ENCODE measurements at regions not wholly inside any gene's neighbourhood (a gene's known extent, or its start where the extent isn't known, plus 50 kb on each side); places are given as distances from the start of the nearest gene placed in this dataset.
A peak's percentile ranks its signal among the peaks of the same experiment; 100 is the strongest.
"Not testable (repeated sequence)": the region's sequence is repeated elsewhere in the genome, so short reads cannot be mapped to it uniquely, and the experiment has no call there.

GRCh38 chr14:58907803-58908202, 270.0 kb downstream of the DACT1 start:
- DNase-seq = no peak

DNA sequence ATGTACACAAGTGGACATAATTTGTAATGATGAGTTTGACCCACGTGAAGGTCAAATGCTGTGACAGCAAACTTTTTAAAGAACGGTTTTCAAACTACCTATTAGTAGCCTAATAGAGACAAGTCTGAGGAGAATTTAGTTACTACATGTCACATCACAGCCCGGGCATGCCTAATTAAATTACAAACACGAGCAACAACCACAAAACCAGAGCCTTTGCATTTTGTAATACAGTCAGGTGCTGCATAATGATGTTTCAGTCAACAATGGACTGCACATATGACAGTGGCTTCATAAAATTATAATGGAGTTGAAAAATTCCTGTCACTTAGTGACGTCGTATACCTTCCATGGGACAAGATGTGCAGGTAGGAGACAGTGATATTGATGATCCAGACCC, 274.5 kb downstream of the DACT1 start:
- DNase-seq = no peak

- DNase-seq = no peak
Measured at GRCh38 chr14:58912799-58913432, 275.2 kb downstream of the DACT1 start.

- DNase-seq = peak; percentile 54
Measured at GRCh38 chr14:58914279-58914855, 274.1 kb upstream of the DAAM1 start.

DNA sequence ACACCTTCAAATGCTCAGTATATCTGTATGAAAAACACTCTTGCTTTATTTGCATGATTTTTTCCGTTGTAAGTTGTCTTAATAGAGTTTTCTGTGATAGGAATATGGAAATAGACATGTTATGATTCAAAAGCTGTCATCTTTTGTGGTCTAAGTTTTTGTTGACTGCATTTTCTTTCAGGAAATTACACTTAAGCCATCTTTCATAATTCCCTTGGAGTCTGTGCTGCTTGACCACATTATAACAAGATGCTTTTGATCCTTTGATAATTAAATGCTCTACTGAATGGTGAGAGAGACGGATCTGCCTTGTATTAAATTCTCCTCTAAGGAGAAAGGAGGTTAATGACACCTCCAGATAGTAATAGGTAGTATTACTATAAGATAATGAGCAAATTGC, 272.8 kb upstream of the DAAM1 start:
- DNase-seq = no peak

DNA sequence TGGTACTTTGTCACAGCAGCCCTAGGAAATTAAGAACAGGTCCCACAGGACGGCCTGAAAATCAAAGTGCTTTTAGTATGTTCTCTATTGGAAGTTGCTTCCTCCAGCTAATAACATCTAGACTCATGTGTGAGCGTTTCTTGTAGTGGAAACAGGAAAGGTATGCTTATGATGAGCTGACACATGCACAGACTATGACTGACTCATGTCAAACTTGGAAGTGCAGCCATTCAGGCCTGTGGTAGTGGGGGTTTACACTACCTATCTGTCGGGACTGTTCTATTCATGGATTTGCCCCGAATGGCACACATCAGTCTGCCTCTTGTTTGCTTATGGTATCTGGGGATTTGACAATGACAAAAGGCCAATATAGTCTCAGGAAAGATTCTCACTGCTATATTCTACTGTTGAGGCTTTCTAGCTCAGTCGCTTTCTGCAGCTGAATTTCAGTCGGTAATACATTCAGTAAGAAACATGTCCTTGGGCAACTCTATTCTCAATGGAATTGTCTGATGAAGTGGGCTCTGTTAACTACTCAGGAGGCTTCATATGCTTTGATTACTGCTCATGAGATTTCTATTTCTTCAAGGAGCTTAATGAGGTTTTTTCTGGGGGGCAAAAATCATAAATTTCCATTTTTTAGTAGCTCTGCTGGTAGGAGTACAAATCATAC, 270.3 kb upstream of the DAAM1 start:
- no peak for DNase-seq

- DNase-seq = peak; percentile 33
Measured at GRCh38 chr14:58919217-58919616, 269.2 kb upstream of the DAAM1 start.

- no peak for DNase-seq
Measured at GRCh38 chr14:58920230-58920629, 268.2 kb upstream of the DAAM1 start.

DNA sequence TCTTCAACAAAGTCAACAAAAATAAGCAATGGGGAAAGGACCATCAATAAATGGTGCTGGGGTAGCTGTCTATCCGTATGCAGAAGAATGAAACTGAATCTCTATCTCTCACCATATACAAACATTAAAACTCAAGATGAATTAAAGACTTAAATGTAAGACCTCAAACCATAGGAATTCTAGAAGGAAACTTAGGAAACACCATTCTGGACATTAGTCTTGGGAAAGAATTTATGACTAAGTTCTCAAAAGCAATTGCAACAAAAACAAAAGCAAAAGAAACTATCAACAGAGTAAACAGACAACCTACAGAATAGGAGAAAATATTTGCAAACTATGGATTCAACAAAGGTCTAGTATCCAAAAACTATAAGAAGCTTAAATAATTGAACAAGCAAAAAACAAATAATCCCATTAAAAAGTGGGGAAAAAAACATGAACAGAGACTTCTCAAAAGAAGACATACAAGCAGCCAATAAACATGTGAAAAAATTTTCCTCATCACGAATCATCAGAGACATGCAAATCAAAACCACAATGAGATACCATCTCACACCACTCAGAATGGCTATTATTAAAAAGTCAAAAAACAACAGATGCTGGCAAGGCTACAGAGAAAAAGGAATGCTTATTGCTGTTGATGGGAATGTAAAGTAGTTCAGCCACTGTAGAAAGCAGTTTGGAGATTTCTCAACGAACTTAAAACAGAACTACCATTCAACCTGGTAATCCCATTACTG, 266.1 kb upstream of the DAAM1 start:
- DNase-seq = not testable (repeated sequence)

DNA sequence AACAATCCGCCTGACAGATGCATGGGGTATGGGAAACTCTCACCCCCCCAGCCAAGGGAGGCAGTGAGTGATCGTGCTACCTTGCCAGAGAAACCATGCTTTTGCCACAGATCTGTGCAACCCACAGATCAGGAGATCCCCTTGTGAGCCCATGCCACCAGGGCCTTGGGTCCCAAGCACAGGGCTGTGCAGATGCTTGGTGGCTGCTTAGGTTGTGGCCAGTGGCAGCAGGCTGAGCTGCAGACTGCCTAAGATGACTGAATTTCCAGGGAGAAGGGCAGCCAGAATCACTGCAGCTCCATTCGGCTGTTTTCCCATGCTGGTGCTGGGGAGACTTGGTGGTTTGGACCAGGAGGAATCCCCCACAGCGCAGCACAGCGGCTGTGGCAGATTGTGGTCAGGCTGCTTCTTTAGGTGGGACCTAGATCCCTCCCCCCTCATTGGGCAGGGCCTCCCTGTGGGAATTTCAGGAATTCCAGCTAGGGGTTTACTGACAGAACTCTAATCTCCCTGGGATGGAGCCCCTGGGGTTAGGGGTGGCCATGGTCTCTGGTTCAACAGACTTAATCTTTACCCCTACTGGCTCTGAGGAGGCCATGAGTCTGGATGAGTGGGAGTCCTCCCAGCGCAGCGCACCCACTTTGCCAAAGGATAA, 264.6 kb upstream of the DAAM1 start:
- DNase-seq = no peak

GRCh38 chr14:58941629-58942028, 246.8 kb upstream of the DAAM1 start:
- no peak for DNase-seq

DNA sequence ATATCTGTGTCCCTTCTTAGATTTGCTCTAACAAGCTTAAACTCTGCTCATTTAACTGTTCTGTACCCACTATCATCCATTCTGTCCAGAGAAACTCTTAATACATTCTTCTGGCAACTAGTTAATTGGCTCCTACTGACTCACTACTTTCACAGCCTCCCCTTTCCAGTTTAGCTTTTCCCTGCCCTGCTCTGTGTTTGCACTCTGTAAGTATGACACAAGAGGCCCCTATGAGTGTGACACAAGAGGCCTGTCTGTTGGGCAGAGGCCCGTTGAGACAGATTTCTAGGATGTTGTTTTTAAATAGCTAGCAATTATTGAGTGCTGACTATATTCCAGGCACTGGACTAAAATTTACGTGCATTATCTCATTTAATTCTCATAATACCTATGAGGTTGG, 246.0 kb upstream of the DAAM1 start:
- no peak for DNase-seq

DNA sequence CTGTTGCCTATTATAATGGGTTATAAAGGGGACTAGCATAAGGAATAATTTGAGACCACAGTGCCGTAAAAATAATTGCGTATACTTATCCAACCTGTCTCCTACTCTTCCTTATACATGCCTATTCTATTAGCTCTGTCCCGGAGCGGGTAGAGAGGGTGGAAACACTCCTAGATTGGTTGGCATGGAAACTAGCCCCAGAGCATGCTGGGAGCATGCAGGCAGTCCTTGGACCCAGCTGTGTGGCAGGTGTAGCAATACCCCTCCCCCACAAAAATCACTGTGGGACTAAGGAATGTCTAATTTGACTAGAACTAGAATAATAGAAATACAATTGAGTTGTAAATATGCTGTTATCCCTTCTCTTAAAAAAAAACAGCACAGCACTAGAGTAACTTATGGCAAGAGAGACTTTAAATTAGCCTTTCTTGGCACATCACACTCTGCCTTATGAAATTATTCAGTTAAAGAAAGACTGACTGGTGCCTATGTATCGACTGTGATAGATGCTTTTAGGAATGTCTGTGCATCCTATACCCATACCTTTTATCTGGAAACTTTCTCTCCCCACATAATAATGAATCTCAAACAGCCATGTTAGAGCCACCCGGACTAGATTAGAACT, 244.0 kb upstream of the DAAM1 start:
- DNase-seq = peak; percentile 43

DNA sequence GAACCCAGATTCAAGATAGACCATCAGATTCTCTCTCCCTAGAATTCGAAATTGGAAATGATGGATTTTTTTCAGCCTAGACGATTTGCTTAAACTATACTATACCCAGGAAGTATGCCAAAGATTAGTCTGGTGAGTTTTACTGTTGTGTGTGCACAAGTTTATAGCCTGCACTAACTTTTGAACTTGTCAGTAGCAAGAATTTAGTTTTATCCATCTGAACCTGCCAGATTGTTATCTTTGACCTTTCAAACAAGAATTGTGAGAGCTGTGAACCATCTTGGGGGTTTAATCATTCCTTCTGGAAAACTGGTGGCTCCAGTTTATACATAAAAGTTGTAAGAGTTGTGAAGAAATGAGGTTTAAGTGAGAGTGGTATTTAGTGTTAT, 243.5 kb upstream of the DAAM1 start:
- DNase-seq = no peak

DNA sequence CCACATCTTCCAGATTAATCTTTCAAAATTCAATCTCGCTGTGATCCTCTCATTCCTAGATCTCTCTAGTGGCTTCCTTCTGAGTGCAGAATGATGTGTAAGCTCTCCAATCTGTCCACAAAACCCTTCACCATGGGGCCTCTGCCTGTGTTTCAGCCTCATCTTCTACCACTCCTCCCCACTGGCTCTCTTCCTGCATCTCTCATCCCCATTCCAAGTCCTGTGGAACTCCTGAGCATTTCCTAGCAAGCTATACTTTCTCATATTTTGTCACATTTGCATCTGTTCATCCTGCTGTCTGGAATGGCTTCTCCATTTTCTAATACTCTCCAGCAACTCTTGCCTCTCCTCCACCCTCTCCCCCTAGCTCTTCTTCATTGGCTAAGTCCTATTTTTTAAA, 242.0 kb upstream of the DAAM1 start:
- DNase-seq = no peak

DNA sequence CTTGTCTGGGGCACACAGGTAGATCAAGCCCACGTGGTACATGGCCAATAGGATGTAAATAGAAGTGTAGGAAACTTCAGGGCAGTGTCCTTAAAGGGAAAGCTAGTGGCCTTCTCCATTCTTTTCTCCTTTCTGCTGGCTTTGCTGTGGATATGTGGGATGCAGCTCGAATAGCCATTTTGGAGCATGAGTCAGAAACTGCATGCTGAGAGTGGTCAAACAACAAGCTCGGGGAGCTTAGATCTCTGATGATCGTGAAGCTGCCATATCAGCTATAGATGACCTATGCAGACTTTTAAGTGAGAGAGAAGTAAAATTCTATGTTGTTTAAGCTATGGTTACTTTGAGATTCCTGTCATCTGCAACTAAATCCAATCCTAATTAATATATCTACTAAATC, 241.3 kb upstream of the DAAM1 start:
- no peak for DNase-seq

- DNase-seq = no peak
Measured at GRCh38 chr14:58947814-58948445, 240.5 kb upstream of the DAAM1 start.

DNA sequence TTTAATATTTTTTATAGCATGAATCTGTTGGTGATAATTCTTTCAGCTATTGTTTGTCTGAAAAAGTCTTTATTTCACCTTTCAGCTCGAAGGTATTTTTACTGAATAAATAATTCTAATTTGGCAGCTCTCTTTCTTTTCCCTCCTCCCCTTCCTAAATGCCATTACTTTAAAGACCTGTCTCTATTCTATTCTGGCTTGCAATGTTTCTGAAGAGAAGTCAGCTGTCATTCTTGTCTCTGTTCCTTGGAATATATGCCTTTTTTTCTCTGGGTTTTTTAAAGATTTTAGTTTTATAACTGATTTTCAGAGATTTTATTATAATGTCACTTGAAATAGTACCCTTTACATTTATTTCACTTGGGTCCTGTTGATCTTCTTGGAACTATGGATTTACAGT, 237.9 kb upstream of the DAAM1 start:
- DNase-seq = no peak

- no peak for DNase-seq
Measured at GRCh38 chr14:58951143-58951542, 237.3 kb upstream of the DAAM1 start.

GRCh38 chr14:58954052-58954451, 234.4 kb upstream of the DAAM1 start:
- no peak for DNase-seq

- DNase-seq = no peak
Measured at GRCh38 chr14:58954901-58955861, 233.3 kb upstream of the DAAM1 start.

Measured in retina (tissue), 1 donor.